ENCODE measurements at regions not wholly inside any gene's neighbourhood (a gene's known extent, or its start where the extent isn't known, plus 50 kb on each side); places are given as distances from the start of the nearest gene placed in this dataset.
"Not testable (repeated sequence)": the region's sequence is repeated elsewhere in the genome, so short reads cannot be mapped to it uniquely, and the experiment has no call there.

DNA sequence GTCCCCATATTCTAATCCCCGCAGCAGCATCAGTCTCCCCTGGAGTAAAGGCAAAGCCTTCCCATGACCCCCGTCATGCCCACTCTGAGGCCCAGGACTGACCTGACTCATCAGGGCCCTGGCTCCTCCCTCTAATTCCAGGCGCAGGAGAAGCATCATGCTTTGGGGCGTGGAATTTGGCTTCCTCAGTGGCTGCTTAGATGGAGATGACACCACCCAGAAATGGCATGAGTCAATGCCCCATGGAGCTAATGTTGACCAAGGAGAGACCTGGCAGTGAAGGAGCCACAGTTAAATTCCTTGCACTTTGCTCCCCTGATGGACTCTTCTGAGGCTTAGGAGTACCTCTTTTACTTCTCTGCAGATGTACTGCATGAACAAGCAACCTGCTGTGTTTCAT is 204.2 kb upstream of the PROK2 start:
- H3K27ac Mint-ChIP-seq = no peak overlapping the region
- CTCF ChIA-PET (ENCODE audit: partially characterized antibody) = no interaction called here
- no peaks in the 10 kb centered on the region for H3K27me3 Mint-ChIP-seq
- H3K4me1 ChIP-seq (ENCODE audit: insufficient read depth, low read length) = peaks cover 11% of the 10 kb centered on the region
- POLR2A ChIA-PET (ENCODE audit: partially characterized antibody) = no interaction called here
- H3K4me1 Mint-ChIP-seq = peaks cover 7 to 12% (median 10%) of the 10 kb centered on the region in 4 donors
- intact Hi-C loops (cut with micrococcal nuclease) = no loop called here
- no peaks in the 10 kb centered on the region for H3K36me3 ChIP-seq (ENCODE audit: insufficient read depth, low read length)
- no peak for DNase-seq
- peaks cover 0 to 3% (median 0%) of the 10 kb centered on the region in 8 donors for H3K9me3 Mint-ChIP-seq
- no peaks in the 10 kb centered on the region for H3K27me3 ChIP-seq (ENCODE audit: insufficient read depth, low read length)
- no peak overlapping the region for H3K4me3 ChIP-seq (ENCODE audit: low read length in 2 of 2)
- H3K36me3 Mint-ChIP-seq = no peaks in the 10 kb centered on the region
- no peaks in the 10 kb centered on the region for H3K9me3 ChIP-seq (ENCODE audit: control insufficient read depth in 1 of 2, low read length in 2 of 2)
- H3K27ac ChIP-seq (ENCODE audit: low read depth, low read length) = no peak overlapping the region
- no peak overlapping the region for H3K4me3 Mint-ChIP-seq

DNA sequence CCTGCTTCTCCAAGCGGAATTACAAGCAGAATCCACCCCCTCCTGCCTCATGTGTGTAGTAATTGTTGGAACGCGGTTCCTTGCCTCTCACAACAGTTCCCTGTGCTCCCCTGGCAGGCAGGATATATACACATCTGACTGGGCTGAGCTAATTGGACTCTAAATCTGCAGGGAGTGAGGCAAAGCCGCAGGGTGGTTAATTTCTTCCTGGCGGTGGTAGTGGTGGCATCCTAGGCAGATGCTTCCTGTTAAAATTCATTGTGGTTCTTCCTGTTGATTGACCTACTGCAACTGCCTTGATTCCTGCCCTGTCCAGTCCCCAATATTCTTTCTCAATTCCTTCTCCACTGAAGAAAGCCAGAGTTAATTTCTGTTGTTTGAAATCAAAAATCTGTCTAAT is 202.9 kb upstream of the PROK2 start:
- Mint-ChIP-seq H3K27ac (no peak overlapping the region), H3K4me1 (peaks cover 7 to 13% (median 10%) of the 10 kb centered on the region in 4 donors), H3K9me3 (peaks cover 0 to 3% (median 0%) of the 10 kb centered on the region in 8 donors), H3K36me3 (no peaks in the 10 kb centered on the region), H3K4me3 (no peak overlapping the region), H3K27me3 (peaks cover 0 to 3% of the 10 kb centered on the region in 2 donors)
- no peak for DNase-seq
- Histone ChIP-seq H3K9me3 (ENCODE audit: control insufficient read depth in 1 of 2, low read length in 2 of 2) (no peaks in the 10 kb centered on the region), H3K27ac (ENCODE audit: low read depth, low read length) (no peak overlapping the region), H3K4me1 (ENCODE audit: insufficient read depth, low read length) (peaks cover 11% of the 10 kb centered on the region), H3K27me3 (ENCODE audit: insufficient read depth, low read length) (no peaks in the 10 kb centered on the region), H3K4me3 (ENCODE audit: low read length in 2 of 2) (no peak overlapping the region), H3K36me3 (ENCODE audit: insufficient read depth, low read length) (no peaks in the 10 kb centered on the region)
- CTCF ChIA-PET (ENCODE audit: partially characterized antibody) = no interaction called here
- POLR2A ChIA-PET (ENCODE audit: partially characterized antibody) = no interaction called here
- intact Hi-C loops (cut with micrococcal nuclease) = no loop called here

DNA sequence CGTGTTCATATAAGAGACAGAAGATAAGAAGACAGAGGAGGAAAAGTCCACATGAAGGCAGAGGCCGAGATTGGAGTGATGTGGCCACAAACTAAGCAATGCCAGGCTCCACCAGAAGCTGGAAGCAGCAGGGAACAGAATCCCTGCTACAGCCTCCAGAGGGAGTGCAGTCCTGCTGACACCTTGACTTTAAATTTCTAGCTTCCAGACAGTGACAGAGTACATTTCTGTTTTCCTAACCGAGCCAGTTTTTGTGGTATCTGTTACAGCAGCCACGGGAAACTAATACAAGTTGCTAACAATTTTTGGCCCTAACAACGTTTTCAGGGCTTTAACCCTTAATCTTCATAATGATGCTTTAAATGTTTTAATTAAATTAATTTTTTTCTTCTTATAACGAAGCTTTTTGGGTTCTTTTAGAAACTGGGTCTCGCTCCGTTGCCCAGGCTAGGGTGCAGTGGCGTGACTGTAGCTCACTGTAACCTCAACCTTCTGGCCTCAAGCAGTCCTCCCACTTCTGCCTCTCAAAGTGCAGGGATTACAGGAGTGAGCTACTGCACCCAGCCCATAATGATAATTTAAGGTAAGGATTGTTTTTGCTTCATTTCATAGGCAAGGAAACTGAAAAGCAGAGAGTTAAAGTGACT is 202.3 kb upstream of the PROK2 start:
- peaks cover 11% of the 10 kb centered on the region for H3K4me1 ChIP-seq (ENCODE audit: insufficient read depth, low read length)
- H3K27me3 ChIP-seq (ENCODE audit: insufficient read depth, low read length) = no peaks in the 10 kb centered on the region
- H3K4me3 ChIP-seq (ENCODE audit: low read length in 2 of 2) = no peak overlapping the region
- intact Hi-C loops (cut with micrococcal nuclease) = no loop called here
- Mint-ChIP-seq H3K4me3 (no peak overlapping the region), H3K4me1 (peaks cover 7 to 13% (median 10%) of the 10 kb centered on the region in 4 donors), H3K27me3 (peaks cover 0 to 3% of the 10 kb centered on the region in 2 donors), H3K36me3 (no peaks in the 10 kb centered on the region), H3K9me3 (peaks cover 0 to 3% (median 0%) of the 10 kb centered on the region in 8 donors), H3K27ac (no peak overlapping the region)
- no peaks in the 10 kb centered on the region for H3K36me3 ChIP-seq (ENCODE audit: insufficient read depth, low read length)
- ChIA-PET POLR2A (ENCODE audit: partially characterized antibody) (no interaction called here), CTCF (ENCODE audit: partially characterized antibody) (no interaction called here)
- no peak overlapping the region for H3K27ac ChIP-seq (ENCODE audit: low read depth, low read length)
- DNase-seq = no peak
- no peaks in the 10 kb centered on the region for H3K9me3 ChIP-seq (ENCODE audit: control insufficient read depth in 1 of 2, low read length in 2 of 2)

DNA sequence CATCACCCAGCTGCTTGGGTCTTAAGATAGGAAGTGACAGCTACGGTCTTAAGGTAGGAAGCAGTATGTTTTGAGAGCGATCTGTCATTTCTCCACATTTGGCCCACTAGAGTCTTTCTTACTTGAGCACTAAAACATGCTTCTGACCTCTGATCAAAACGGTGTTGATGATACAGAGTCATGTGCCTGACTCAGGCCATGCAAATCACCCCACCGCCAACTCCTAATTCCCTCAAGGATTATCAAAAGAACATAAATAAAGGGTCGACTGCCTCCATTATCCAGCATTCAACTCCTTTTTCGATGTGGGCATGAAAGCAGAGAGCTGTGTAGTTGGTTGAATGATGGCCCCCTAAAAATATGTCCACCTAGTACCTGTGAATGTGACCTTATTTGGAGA is 201.7 kb upstream of the PROK2 start:
- H3K36me3 Mint-ChIP-seq = no peaks in the 10 kb centered on the region
- ChIA-PET CTCF (ENCODE audit: partially characterized antibody) (no interaction called here), POLR2A (ENCODE audit: partially characterized antibody) (interaction anchor here (0.6 kb wide), 1 partner anchor 114 kb away, joined by 3 read pairs; no protein-coding TSS in a partner anchor)
- Histone ChIP-seq H3K27ac (ENCODE audit: low read depth, low read length) (no peak overlapping the region), H3K4me1 (ENCODE audit: insufficient read depth, low read length) (peaks cover 11% of the 10 kb centered on the region), H3K4me3 (ENCODE audit: low read length in 2 of 2) (no peak overlapping the region), H3K9me3 (ENCODE audit: control insufficient read depth in 1 of 2, low read length in 2 of 2) (no peaks in the 10 kb centered on the region), H3K36me3 (ENCODE audit: insufficient read depth, low read length) (no peaks in the 10 kb centered on the region), H3K27me3 (ENCODE audit: insufficient read depth, low read length) (no peaks in the 10 kb centered on the region)
- peaks cover 0 to 3% (median 0%) of the 10 kb centered on the region in 8 donors for H3K9me3 Mint-ChIP-seq
- intact Hi-C loops (cut with micrococcal nuclease) = no loop called here
- no peak overlapping the region for H3K4me3 Mint-ChIP-seq
- DNase-seq = no peak
- H3K27me3 Mint-ChIP-seq = peaks cover 0 to 3% of the 10 kb centered on the region in 2 donors
- peaks cover 7 to 13% (median 10%) of the 10 kb centered on the region in 4 donors for H3K4me1 Mint-ChIP-seq
- H3K27ac Mint-ChIP-seq = peak overlapping the region in 1 of 7 donors; percentile 53

DNA sequence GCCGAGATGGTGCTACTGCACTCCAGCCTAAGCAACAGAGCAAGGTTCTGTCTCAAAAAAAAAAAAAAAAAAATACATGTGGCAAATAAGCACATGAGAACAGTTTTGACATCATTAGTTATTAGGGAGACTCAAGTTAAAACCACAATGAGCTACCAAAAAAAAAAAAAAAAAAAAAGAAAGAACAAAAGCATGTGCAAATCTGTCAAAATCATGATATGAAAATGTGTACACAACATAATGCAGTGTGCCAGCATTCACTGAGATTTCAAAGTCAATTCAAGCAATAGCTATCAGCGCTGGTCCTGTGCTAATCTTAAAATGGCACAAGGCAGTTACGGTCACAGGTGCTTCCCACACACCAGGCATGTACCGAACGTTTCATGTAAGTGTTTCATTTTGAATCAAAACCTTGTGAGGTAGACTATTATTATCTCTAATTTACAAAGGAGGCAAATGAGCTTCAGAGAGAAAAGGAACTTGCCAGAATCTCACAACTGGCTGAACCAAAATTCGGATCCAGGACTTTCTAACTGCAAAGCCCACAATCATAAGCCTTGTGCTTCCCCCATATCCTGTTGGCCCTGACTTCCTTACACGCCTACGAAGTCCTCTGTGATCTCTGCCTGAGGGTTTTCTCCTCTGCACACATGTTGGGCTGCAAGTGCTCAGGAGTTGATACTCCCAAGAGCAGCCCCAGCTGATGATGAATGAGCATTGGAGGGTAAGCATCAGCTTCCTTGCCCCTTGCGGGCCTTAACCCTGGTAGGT is 200.1 kb upstream of the PROK2 start:
- peak overlapping the region in 1 of 2 donors; percentile 38 for H3K4me3 ChIP-seq (ENCODE audit: low read length in 2 of 2)

DNA sequence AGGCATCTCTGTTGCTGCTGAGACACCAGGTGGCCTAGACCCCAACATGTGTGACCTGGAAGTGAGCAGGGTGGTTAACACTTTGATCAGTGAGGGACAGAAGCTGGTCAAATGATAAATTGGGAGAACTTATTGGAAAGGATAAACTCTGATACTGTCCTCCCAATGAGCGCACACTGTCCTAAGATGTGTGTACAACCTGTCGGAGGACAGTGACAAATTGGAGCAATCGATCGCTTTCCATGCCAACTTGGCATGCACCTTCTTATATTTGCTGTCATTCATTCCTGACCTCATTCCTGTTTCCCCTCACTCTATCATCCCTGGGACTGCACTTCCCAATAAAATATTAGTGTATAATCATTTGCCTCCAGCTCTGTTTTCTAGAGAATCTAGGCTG is 198.7 kb upstream of the PROK2 start:
- H3K4me1 Mint-ChIP-seq = peaks cover 8 to 15% (median 12%) of the 10 kb centered on the region in 4 donors
- Histone ChIP-seq H3K36me3 (ENCODE audit: insufficient read depth, low read length) (no peaks in the 10 kb centered on the region), H3K27me3 (ENCODE audit: insufficient read depth, low read length) (no peaks in the 10 kb centered on the region), H3K9me3 (ENCODE audit: control insufficient read depth in 1 of 2, low read length in 2 of 2) (no peaks in the 10 kb centered on the region), H3K4me3 (ENCODE audit: low read length in 2 of 2) (no peak overlapping the region), H3K4me1 (ENCODE audit: insufficient read depth, low read length) (peaks cover 11% of the 10 kb centered on the region), H3K27ac (ENCODE audit: low read depth, low read length) (no peak overlapping the region)
- no peaks in the 10 kb centered on the region for H3K36me3 Mint-ChIP-seq
- peaks cover 0 to 6% of the 10 kb centered on the region in 2 donors for H3K27me3 Mint-ChIP-seq
- ChIA-PET POLR2A (ENCODE audit: partially characterized antibody) (no interaction called here), CTCF (ENCODE audit: partially characterized antibody) (no interaction called here)
- DNase-seq = no peak
- H3K4me3 Mint-ChIP-seq = no peak overlapping the region
- no peak overlapping the region for H3K27ac Mint-ChIP-seq
- no peaks in the 10 kb centered on the region for H3K9me3 Mint-ChIP-seq
- intact Hi-C loops (cut with micrococcal nuclease) = no loop called here

More for the DNA sequence above, 200.1 kb upstream of the PROK2 start:
- H3K4me1 ChIP-seq (ENCODE audit: insufficient read depth, low read length) = peaks cover 11% of the 10 kb centered on the region
- Mint-ChIP-seq H3K27me3 (peaks cover 0 to 3% of the 10 kb centered on the region in 2 donors), H3K4me3 (peak overlapping the region; percentile 33 to 80 (median 60)), H3K27ac (peak overlapping the region in 3 of 7 donors; percentile 55 to 72 (median 61)), H3K9me3 (no peaks in the 10 kb centered on the region), H3K36me3 (no peaks in the 10 kb centered on the region), H3K4me1 (peaks cover 7 to 13% (median 10%) of the 10 kb centered on the region in 4 donors)
- no peak for DNase-seq
- no peaks in the 10 kb centered on the region for H3K36me3 ChIP-seq (ENCODE audit: insufficient read depth, low read length)
- intact Hi-C loops (cut with micrococcal nuclease) = no loop called here
- ChIA-PET CTCF (ENCODE audit: partially characterized antibody) (interaction anchor here (0.5 kb wide), 1 partner anchor 768 kb away, joined by 3 read pairs; no protein-coding TSS in a partner anchor), POLR2A (ENCODE audit: partially characterized antibody) (no interaction called here)
- H3K9me3 ChIP-seq (ENCODE audit: control insufficient read depth in 1 of 2, low read length in 2 of 2) = no peaks in the 10 kb centered on the region
- no peaks in the 10 kb centered on the region for H3K27me3 ChIP-seq (ENCODE audit: insufficient read depth, low read length)
- no peak overlapping the region for H3K27ac ChIP-seq (ENCODE audit: low read depth, low read length)

DNA sequence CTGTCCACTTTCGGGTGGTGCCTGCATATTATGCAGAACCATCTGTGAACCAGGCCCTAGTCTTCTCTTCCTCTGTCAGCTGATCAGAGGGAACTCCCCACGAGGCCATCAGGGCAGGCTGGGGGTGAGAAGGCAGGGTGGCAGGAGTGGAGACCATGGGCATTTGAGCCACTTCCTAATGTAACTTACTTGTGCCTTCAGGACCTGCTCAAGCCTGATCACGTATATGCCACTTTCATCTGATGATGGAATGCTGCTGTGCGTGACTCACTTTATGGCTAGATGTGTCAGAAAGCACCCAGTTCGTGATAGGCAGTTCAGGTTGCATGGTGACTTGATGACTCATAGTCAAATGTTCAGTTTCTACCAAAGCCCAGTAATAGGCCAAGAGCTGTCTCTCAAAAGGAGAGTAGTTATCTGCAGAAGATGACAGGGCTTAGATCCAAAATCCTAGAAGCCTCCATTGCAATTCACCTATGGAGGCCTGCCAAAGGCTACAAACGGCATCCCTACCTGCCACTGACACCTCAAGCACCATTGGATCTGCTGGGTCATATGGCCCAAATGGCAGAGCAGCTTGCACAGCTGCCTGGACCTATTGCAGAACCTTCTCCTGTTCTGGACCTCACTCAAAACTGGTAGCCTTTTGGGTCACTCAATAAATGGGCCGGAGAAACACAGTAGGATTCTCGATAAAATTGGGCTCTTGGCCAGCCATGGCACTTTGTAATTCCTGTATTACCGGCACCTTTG is 197.7 kb upstream of the PROK2 start:
- CTCF ChIA-PET (ENCODE audit: partially characterized antibody); H3K27ac Mint-ChIP-seq; intact Hi-C loops (cut with micrococcal nuclease); H3K4me3 Mint-ChIP-seq; DNase-seq; H3K27ac ChIP-seq (ENCODE audit: low read depth, low read length); H3K36me3 ChIP-seq (ENCODE audit: insufficient read depth, low read length); H3K9me3 ChIP-seq (ENCODE audit: control insufficient read depth in 1 of 2, low read length in 2 of 2); H3K36me3 Mint-ChIP-seq; POLR2A ChIA-PET (ENCODE audit: partially characterized antibody); H3K9me3 Mint-ChIP-seq; H3K27me3 ChIP-seq (ENCODE audit: insufficient read depth, low read length); H3K4me3 ChIP-seq (ENCODE audit: low read length in 2 of 2): not testable (repeated sequence)
- Mint-ChIP-seq H3K27me3 (peaks cover 2 to 10% of the 10 kb centered on the region in 2 donors), H3K4me1 (peaks cover 9 to 24% (median 19%) of the 10 kb centered on the region in 4 donors)
- H3K4me1 ChIP-seq (ENCODE audit: insufficient read depth, low read length) = peaks cover 18% of the 10 kb centered on the region

Data from CD4-positive, alpha-beta memory T cell (primary cell).